ENCODE measurements at regions not wholly inside any gene's neighbourhood (a gene's known extent, or its start where the extent isn't known, plus 50 kb on each side); places are given as distances from the start of the nearest gene placed in this dataset.
"Not testable (repeated sequence)": the region's sequence is repeated elsewhere in the genome, so short reads cannot be mapped to it uniquely, and the experiment has no call there.

GRCh38 chr13:89458456-89458855, 1787.3 kb downstream of the SLITRK5 start:
- no peak for DNase-seq (ENCODE audit: low read depth in 1 of 2, low spot score in 1 of 2)
- no peak for TF ChIP-seq POLR2AphosphoS5 (IDR thresholded peaks at IDR 0.05; ENCODE audit: low read depth)
- TF ChIP-seq, protein P1, sequence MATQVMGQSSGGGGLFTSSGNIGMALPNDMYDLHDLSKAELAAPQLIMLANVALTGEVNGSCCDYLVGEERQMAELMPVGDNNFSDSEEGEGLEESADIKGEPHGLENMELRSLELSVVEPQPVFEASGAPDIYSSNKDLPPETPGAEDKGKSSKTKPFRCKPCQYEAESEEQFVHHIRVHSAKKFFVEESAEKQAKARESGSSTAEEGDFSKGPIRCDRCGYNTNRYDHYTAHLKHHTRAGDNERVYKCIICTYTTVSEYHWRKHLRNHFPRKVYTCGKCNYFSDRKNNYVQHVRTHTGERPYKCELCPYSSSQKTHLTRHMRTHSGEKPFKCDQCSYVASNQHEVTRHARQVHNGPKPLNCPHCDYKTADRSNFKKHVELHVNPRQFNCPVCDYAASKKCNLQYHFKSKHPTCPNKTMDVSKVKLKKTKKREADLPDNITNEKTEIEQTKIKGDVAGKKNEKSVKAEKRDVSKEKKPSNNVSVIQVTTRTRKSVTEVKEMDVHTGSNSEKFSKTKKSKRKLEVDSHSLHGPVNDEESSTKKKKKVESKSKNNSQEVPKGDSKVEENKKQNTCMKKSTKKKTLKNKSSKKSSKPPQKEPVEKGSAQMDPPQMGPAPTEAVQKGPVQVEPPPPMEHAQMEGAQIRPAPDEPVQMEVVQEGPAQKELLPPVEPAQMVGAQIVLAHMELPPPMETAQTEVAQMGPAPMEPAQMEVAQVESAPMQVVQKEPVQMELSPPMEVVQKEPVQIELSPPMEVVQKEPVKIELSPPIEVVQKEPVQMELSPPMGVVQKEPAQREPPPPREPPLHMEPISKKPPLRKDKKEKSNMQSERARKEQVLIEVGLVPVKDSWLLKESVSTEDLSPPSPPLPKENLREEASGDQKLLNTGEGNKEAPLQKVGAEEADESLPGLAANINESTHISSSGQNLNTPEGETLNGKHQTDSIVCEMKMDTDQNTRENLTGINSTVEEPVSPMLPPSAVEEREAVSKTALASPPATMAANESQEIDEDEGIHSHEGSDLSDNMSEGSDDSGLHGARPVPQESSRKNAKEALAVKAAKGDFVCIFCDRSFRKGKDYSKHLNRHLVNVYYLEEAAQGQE (IDR thresholded peaks at IDR 0.05; ENCODE audit: insufficient replicate concordance, low read depth) = no peak
- TF ChIP-seq, protein P2, sequence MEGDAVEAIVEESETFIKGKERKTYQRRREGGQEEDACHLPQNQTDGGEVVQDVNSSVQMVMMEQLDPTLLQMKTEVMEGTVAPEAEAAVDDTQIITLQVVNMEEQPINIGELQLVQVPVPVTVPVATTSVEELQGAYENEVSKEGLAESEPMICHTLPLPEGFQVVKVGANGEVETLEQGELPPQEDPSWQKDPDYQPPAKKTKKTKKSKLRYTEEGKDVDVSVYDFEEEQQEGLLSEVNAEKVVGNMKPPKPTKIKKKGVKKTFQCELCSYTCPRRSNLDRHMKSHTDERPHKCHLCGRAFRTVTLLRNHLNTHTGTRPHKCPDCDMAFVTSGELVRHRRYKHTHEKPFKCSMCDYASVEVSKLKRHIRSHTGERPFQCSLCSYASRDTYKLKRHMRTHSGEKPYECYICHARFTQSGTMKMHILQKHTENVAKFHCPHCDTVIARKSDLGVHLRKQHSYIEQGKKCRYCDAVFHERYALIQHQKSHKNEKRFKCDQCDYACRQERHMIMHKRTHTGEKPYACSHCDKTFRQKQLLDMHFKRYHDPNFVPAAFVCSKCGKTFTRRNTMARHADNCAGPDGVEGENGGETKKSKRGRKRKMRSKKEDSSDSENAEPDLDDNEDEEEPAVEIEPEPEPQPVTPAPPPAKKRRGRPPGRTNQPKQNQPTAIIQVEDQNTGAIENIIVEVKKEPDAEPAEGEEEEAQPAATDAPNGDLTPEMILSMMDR (IDR thresholded peaks at IDR 0.05; ENCODE audit: insufficient read depth, low read length) = no peak
- TF ChIP-seq SPI1 (IDR thresholded peaks at IDR 0.05; ENCODE audit: borderline replicate concordance, low read depth) = no peak
- TF ChIP-seq GABPA (IDR thresholded peaks at IDR 0.05; ENCODE audit: low read depth) = no peak
- Histone ChIP-seq H3K27ac (replicated peaks) (no peak overlapping the region), H3K4me3 (replicated peaks; ENCODE audit: insufficient read depth, low read length) (no peak overlapping the region), H3K27me3 (ENCODE audit: insufficient read depth, poor library complexity, severe bottlenecking) (no peaks in the 10 kb centered on the region)

DNA sequence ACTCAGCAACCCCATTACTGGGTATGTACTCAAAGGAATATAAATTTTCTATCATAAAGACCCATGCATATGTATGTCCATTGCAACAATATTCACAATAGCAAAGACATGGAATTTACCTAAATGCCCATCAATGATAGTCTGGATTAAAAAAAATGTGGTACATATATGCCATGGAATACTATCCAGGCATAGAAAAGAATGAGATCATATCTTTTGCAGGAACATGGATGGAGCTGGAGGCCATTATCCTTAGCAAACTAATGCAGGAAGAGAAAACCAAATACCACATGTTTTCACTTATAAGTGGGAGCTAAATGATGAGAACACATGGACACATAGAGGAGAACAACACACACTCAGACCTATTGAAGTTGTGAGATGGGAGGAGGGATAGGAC, 1789.7 kb downstream of the SLITRK5 start:
- H3K4me3 ChIP-seq (replicated peaks; ENCODE audit: insufficient read depth, low read length); H3K27ac ChIP-seq (replicated peaks); DNase-seq (ENCODE audit: low read depth in 1 of 2, low spot score in 1 of 2); H3K27me3 ChIP-seq (ENCODE audit: insufficient read depth, poor library complexity, severe bottlenecking): not testable (repeated sequence)

DNA sequence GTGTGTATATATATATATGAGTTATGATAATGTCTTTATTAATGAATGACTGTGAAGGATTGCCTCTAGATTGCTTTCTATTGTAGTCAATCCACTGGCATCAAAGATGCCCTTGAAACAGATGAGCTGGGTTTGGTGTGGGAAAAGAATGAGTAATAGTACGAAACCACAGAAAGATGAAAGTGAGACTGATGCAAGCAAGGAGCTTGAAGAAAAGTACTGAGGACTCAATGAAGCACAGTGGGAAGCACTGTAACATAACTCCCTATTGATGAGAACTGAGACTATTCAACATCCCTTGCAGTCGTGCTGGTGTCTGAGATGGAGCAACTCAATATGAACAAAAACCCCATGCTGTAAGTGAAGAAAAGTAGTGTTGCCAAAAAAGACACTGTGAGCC, 1794.2 kb downstream of the SLITRK5 start:
- no peak overlapping the region for H3K27ac ChIP-seq (replicated peaks)
- no peaks in the 10 kb centered on the region for H3K27me3 ChIP-seq (ENCODE audit: insufficient read depth, poor library complexity, severe bottlenecking)
- DNase-seq (ENCODE audit: low read depth in 1 of 2, low spot score in 1 of 2) = no peak
- TF ChIP-seq, protein P1 (IDR thresholded peaks at IDR 0.05; ENCODE audit: insufficient replicate concordance, low read depth) = no peak
- no peak overlapping the region for H3K4me3 ChIP-seq (replicated peaks; ENCODE audit: insufficient read depth, low read length)

GRCh38 chr13:89468081-89468480, 1796.9 kb downstream of the SLITRK5 start:
- TF ChIP-seq, protein P2 (IDR thresholded peaks at IDR 0.05; ENCODE audit: insufficient read depth, low read length) = no peak
- TF ChIP-seq, protein P1 (IDR thresholded peaks at IDR 0.05; ENCODE audit: insufficient replicate concordance, low read depth) = no peak
- TF ChIP-seq GABPA (IDR thresholded peaks at IDR 0.05; ENCODE audit: low read depth) = no peak
- no peak for TF ChIP-seq SPI1 (IDR thresholded peaks at IDR 0.05; ENCODE audit: borderline replicate concordance, low read depth)
- no peak for TF ChIP-seq POLR2AphosphoS5 (IDR thresholded peaks at IDR 0.05; ENCODE audit: low read depth)
- Histone ChIP-seq H3K27ac (replicated peaks) (no peak overlapping the region), H3K4me3 (replicated peaks; ENCODE audit: insufficient read depth, low read length) (no peak overlapping the region), H3K27me3 (ENCODE audit: insufficient read depth, poor library complexity, severe bottlenecking) (no peaks in the 10 kb centered on the region)
- DNase-seq (ENCODE audit: low read depth in 1 of 2, low spot score in 1 of 2) = no peak
